HCT116 (cell line): ENCODE measurements at regions not wholly inside any gene's neighbourhood (a gene's known extent, or its start where the extent isn't known, plus 50 kb on each side); places are given as distances from the start of the nearest gene placed in this dataset.

Experiments
- ATAC-seq: fragments of 200-7000 bp; cut with Tn5 transposase; 2 replicates; pipeline ENCODE4 v1.9.1; 2020; ENCODE audit warnings: mild to moderate bottlenecking, moderate library complexity
- BruUV-seq: library from RNA; stranded (reverse); fragments of 400-500 nt; replicated peaks from 2 replicates; lab custom pipeline; 2021; lab: Mats Ljungman, UMichigan
- CTCF ChIA-PET: fragments of 300-600 bp; sonication (Branson Sonifier 250); formaldehyde crosslinking; loops from one replicate; lab custom pipeline; 2021; ENCODE audit warnings: antibody characterized with exemption; lab: Charles Lee
- POLR2A ChIA-PET: fragments of 300-600, 350-600 bp; sonication (Branson Sonifier 250); formaldehyde crosslinking; loops from one replicate; lab custom pipeline; 2021; ENCODE audit warnings: antibody characterized with exemption; lab: Charles Lee
- RAD21 ChIA-PET, 2 experiments: fragments of 300-600 bp; sonication (Branson Sonifier 250); formaldehyde crosslinking; loops; one replicate each; lab custom pipeline; 2023; ENCODE audit warnings: low total read pairs in 2 of 2; ENCODE audit not compliant: uncharacterized antibody in 2 of 2, unreplicated experiment in 2 of 2, low non-redundant PET in 1 of 2; lab: Charles Lee
- DNase-seq: peaks from one replicate; pipeline ENCODE4 v3.0.0-alpha.2; 2010; ENCODE audit warnings: low read depth, low spot score
- H2AFZ ChIP-seq: fragments of 200-600 bp; shearing (Covaris generic), sonication (generic); 2 replicates; pipeline ENCODE4 v1.6.1; 2017; ENCODE audit warnings: low read depth, mixed run types, mixed read lengths, antibody characterized with exemption, low read length; ENCODE audit not compliant: poor library complexity, severe bottlenecking
- H3K27ac ChIP-seq: 2 replicates; pipeline ENCODE4 v1.5.1; 2012; ENCODE audit warnings: low read depth, low read length
- H3K27me3 ChIP-seq: fragments of 200-600 bp; sonication (generic); 2 replicates; pipeline ENCODE4 v1.6.1; 2016; ENCODE audit warnings: mixed run types, low read length, mixed read lengths; ENCODE audit not compliant: insufficient read depth
- H3K36me3 ChIP-seq, 2 experiments: fragments of 200-500 bp in 1 of 2; fragments of 200-600 bp in 1 of 2; sonication (Bioruptor generic) in 1 of 2; sonication (generic) in 1 of 2; 2 replicates each; pipeline versions ENCODE4 v1.5.1 to v1.6.1; 2014 to 2016; ENCODE audit warnings: low read length in 2 of 2, inconsistent platforms in 1 of 2, mixed read lengths in 1 of 2, mixed run types in 1 of 2; ENCODE audit not compliant: insufficient read depth in 2 of 2, control insufficient read depth in 1 of 2
- H3K4me1 ChIP-seq, 2 experiments: fragments of 200-600 bp in 1 of 2; sonication (generic) in 1 of 2; 2 replicates each; pipeline versions ENCODE4 v1.5.1 to v1.6.1; 2012 to 2017; ENCODE audit warnings: low read length in 2 of 2, inconsistent platforms in 1 of 2, mild to moderate bottlenecking in 1 of 2, mixed read lengths in 1 of 2, mixed run types in 1 of 2, moderate library complexity in 1 of 2; ENCODE audit not compliant: insufficient read depth in 2 of 2, control insufficient read depth in 1 of 2
- H3K4me2 ChIP-seq: fragments of 200-600 bp; sonication (generic); 2 replicates; pipeline ENCODE4 v1.6.1; 2017; ENCODE audit warnings: mixed run types, low read length, mixed read lengths
- H3K4me3 ChIP-seq, 2 experiments: fragments of 200-600 bp in 1 of 2; sonication (generic) in 1 of 2; replicated peaks in 1 of 2; 2 replicates each; pipeline ENCODE4 v1.5.1; 2011 to 2016; ENCODE audit warnings: low read length in 2 of 2, control low read depth in 1 of 2, low read depth in 1 of 2, mild to moderate bottlenecking in 1 of 2, mixed read lengths in 1 of 2, mixed run types in 1 of 2
- H3K79me2 ChIP-seq: fragments of 200-600 bp; sonication (generic); 2 replicates; pipeline ENCODE4 v1.6.1; 2017; ENCODE audit warnings: mild to moderate bottlenecking, mixed run types, low read length, moderate library complexity, mixed read lengths; ENCODE audit not compliant: insufficient read depth
- H3K9ac ChIP-seq: fragments of 200-600 bp; sonication (generic); 2 replicates; pipeline ENCODE4 v1.6.1; 2016; ENCODE audit warnings: low read length, mixed read lengths
- H3K9me2 ChIP-seq: fragments of 200-600 bp; sonication (generic), shearing (Covaris generic); 2 replicates; pipeline ENCODE4 v1.6.1; 2017; ENCODE audit warnings: mixed run types, mild to moderate bottlenecking, moderate library complexity; ENCODE audit not compliant: insufficient read depth
- H3K9me3 ChIP-seq, 2 experiments: fragments of 200-500 bp in 1 of 2; fragments of 200-600 bp in 1 of 2; sonication (Bioruptor generic) in 1 of 2; sonication (generic) in 1 of 2; 2 replicates each; pipeline ENCODE4 v1.6.1; 2014 to 2017; ENCODE audit warnings: low read length in 2 of 2, mixed read lengths in 2 of 2, inconsistent platforms in 1 of 2, low read depth in 1 of 2, mild to moderate bottlenecking in 1 of 2, mixed run types in 1 of 2, moderate library complexity in 1 of 2; ENCODE audit not compliant: control insufficient read depth in 1 of 2, insufficient read depth in 1 of 2
- H4K20me1 ChIP-seq: fragments of 200-600 bp; sonication (generic), shearing (Covaris generic); 2 replicates; pipeline ENCODE4 v1.6.1; 2017; ENCODE audit warnings: mixed run types, mild to moderate bottlenecking, moderate library complexity; ENCODE audit not compliant: insufficient read depth
- ATF3 ChIP-seq: IDR thresholded peaks from 2 replicates; pipeline ENCODE4 v1.6.1; 2012
- CBX3 ChIP-seq: IDR thresholded peaks from 2 replicates; pipeline ENCODE4 v1.6.1; 2012; ENCODE audit warnings: low read depth
- CEBPB ChIP-seq: IDR thresholded peaks from 2 replicates; pipeline ENCODE4 v1.6.1; 2012; ENCODE audit warnings: low read depth
- EGR1 ChIP-seq: IDR thresholded peaks from 2 replicates; pipeline ENCODE4 v1.6.1; 2012; ENCODE audit warnings: low read depth
- ELF1 ChIP-seq: IDR thresholded peaks from 2 replicates; pipeline ENCODE4 v1.6.1; 2012; ENCODE audit warnings: low read depth, borderline replicate concordance
- EZH2 ChIP-seq: fragments of 200-600 bp; sonication (generic); IDR thresholded peaks from 2 replicates; pipeline ENCODE4 v1.6.1; 2017; ENCODE audit warnings: antibody characterized with exemption, mixed run types
- EZH2phosphoT487 ChIP-seq: fragments of 200-600 bp; IDR thresholded peaks from 2 replicates; pipeline ENCODE4 v1.6.1; 2018; ENCODE audit warnings: antibody characterized with exemption, borderline replicate concordance
- FOSL1 ChIP-seq: IDR thresholded peaks from 2 replicates; pipeline ENCODE4 v1.6.1; 2012; ENCODE audit warnings: low read depth
- JUND ChIP-seq: IDR thresholded peaks from 2 replicates; pipeline ENCODE4 v1.6.1; 2012
- POLR2A ChIP-seq: IDR thresholded peaks from 2 replicates; pipeline ENCODE4 v1.7.0; 2011; ENCODE audit warnings: borderline replicate concordance; ENCODE audit not compliant: insufficient read depth, insufficient read length; ENCODE audit errors: extremely low read depth
- RAD21 ChIP-seq: IDR thresholded peaks from 2 replicates; pipeline ENCODE4 v1.6.1; 2012; ENCODE audit warnings: low read depth, mild to moderate bottlenecking
- SIN3A ChIP-seq: IDR thresholded peaks from 2 replicates; pipeline ENCODE4 v1.6.1; 2012; ENCODE audit warnings: low read depth
- SP1 ChIP-seq: IDR thresholded peaks from 2 replicates; pipeline ENCODE4 v1.6.1; 2012; ENCODE audit warnings: low read depth
- SRF ChIP-seq: IDR thresholded peaks from 2 replicates; pipeline ENCODE4 v1.6.1; 2012; ENCODE audit warnings: low read depth
- TCF7L2 ChIP-seq: IDR thresholded peaks from 2 replicates; pipeline ENCODE4 v1.7.0; 2011; ENCODE audit warnings: borderline replicate concordance, inconsistent platforms; ENCODE audit not compliant: insufficient read depth, insufficient read length; ENCODE audit errors: extremely low read depth
- ZBTB33 ChIP-seq: IDR thresholded peaks from 2 replicates; pipeline ENCODE4 v1.6.1; 2011; ENCODE audit warnings: mild to moderate bottlenecking, low read length, moderate library complexity; ENCODE audit not compliant: insufficient replicate concordance; ENCODE audit errors: extremely low read depth
- ZFX ChIP-seq: fragments of 450-650 bp; IDR thresholded peaks from 2 replicates; pipeline ENCODE4 v1.6.1; 2017
- ZNF274 ChIP-seq: fragments of 200-500 bp; sonication (Bioruptor generic); IDR thresholded peaks from 2 replicates; pipeline ENCODE4 v1.6.1; 2014; ENCODE audit warnings: mild to moderate bottlenecking, low read depth, low read length, inconsistent platforms
- intact Hi-C: fragments of 100-400 bp; cut with micrococcal nuclease; formaldehyde crosslinking; loops from 2 replicates; pipeline ENCODE4 v1.10.0; 2022
- TF ChIP-seq, protein P1 (sequence below): IDR thresholded peaks from 2 replicates; pipeline ENCODE4 v1.6.1; 2012; ENCODE audit warnings: low read depth

DNA sequence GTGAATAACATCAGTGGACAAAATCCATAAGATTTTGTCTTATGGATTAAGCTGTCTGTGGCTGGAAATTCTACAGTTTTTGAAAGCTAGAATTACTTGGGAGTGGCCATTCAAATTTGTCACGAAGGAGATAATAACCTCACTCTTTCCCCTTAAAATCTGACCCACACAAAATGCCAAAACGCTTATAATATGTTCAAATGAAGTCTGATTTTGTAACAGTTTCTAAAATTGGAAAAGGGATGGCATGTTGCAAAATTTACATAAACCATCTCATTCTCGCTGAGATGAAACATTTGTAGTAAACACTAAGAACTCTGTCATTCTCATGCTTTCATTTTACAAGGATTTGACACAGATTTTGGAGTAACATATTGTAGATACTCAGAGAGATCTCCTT is 112.7 kb downstream of the GJA1 start:
- no peak overlapping the region for H3K9ac ChIP-seq
- H3K27me3 ChIP-seq = no peaks in the 10 kb centered on the region
- H3K9me3 ChIP-seq = no peaks in the 10 kb centered on the region
- POLR2A ChIA-PET = no interaction called here
- H3K4me2 ChIP-seq = no peak overlapping the region
- no peak overlapping the region for H2AFZ ChIP-seq
- H3K4me3 ChIP-seq = no peak overlapping the region
- H3K36me3 ChIP-seq = no peaks in the 10 kb centered on the region
- no peaks in the 10 kb centered on the region for H4K20me1 ChIP-seq
- RAD21 ChIA-PET = no interaction called here
- no peaks in the 10 kb centered on the region for H3K4me1 ChIP-seq
- BruUV-seq = no TSS peak
- H3K79me2 ChIP-seq = no peaks in the 10 kb centered on the region
- ATAC-seq = no peak
- DNase-seq = no peak
- H3K9me2 ChIP-seq = no peaks in the 10 kb centered on the region
- no peak overlapping the region for H3K27ac ChIP-seq
- intact Hi-C loops = no loop called here
- TF ChIP-seq JUND (no peak), ELF1 (no peak), ZNF274 (no peak), EGR1 (no peak), CEBPB (no peak), SIN3A (no peak), EZH2phosphoT487 (no peak), SP1 (no peak), SRF (no peak), CBX3 (no peak), ATF3 (no peak), RAD21 (no peak), ZFX (no peak), EZH2 (no peak), POLR2A (no peak)
- CTCF ChIA-PET = no interaction called here

DNA sequence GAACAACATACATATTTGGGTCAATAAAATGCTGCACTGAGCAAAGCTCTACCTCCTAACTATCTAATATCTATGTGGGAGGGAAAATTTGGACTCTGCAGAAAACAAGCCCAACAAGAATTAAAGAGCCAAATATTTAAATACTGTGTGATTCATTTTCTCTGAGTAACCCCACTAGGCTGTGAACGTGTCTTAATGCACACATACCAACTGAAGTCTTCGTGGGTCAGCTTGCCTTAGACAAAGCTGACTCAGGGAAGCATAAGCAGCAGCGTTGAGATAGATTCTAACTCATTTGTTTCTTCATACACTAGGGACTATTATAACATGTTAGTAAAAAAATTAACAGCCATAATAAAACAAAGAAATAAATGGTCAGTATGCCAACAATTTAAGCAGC is 114.3 kb downstream of the GJA1 start:
- no peaks in the 10 kb centered on the region for H3K9me3 ChIP-seq
- ATAC-seq (no peak), DNase-seq (no peak)
- ChIA-PET CTCF (no interaction called here), RAD21 (no interaction called here), POLR2A (no interaction called here)
- intact Hi-C loops = no loop called here
- no peak overlapping the region for H2AFZ ChIP-seq
- H3K79me2 ChIP-seq = no peaks in the 10 kb centered on the region
- H3K4me2 ChIP-seq = no peak overlapping the region
- no peaks in the 10 kb centered on the region for H3K9me2 ChIP-seq
- no peaks in the 10 kb centered on the region for H3K36me3 ChIP-seq
- H3K4me1 ChIP-seq = no peaks in the 10 kb centered on the region
- H3K9ac ChIP-seq = no peak overlapping the region
- BruUV-seq = no TSS peak
- H3K27me3 ChIP-seq = no peaks in the 10 kb centered on the region
- H3K4me3 ChIP-seq = no peak overlapping the region
- H3K27ac ChIP-seq = no peak overlapping the region
- no peaks in the 10 kb centered on the region for H4K20me1 ChIP-seq
- TF ChIP-seq SIN3A (no peak), TCF7L2 (no peak), FOSL1 (no peak), ZBTB33 (no peak), EZH2 (no peak), CBX3 (no peak), ATF3 (no peak)
- TF ChIP-seq, protein P1, sequence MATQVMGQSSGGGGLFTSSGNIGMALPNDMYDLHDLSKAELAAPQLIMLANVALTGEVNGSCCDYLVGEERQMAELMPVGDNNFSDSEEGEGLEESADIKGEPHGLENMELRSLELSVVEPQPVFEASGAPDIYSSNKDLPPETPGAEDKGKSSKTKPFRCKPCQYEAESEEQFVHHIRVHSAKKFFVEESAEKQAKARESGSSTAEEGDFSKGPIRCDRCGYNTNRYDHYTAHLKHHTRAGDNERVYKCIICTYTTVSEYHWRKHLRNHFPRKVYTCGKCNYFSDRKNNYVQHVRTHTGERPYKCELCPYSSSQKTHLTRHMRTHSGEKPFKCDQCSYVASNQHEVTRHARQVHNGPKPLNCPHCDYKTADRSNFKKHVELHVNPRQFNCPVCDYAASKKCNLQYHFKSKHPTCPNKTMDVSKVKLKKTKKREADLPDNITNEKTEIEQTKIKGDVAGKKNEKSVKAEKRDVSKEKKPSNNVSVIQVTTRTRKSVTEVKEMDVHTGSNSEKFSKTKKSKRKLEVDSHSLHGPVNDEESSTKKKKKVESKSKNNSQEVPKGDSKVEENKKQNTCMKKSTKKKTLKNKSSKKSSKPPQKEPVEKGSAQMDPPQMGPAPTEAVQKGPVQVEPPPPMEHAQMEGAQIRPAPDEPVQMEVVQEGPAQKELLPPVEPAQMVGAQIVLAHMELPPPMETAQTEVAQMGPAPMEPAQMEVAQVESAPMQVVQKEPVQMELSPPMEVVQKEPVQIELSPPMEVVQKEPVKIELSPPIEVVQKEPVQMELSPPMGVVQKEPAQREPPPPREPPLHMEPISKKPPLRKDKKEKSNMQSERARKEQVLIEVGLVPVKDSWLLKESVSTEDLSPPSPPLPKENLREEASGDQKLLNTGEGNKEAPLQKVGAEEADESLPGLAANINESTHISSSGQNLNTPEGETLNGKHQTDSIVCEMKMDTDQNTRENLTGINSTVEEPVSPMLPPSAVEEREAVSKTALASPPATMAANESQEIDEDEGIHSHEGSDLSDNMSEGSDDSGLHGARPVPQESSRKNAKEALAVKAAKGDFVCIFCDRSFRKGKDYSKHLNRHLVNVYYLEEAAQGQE = no peak
